ENCODE measurements at regions not wholly inside any gene's neighbourhood (a gene's known extent, or its start where the extent isn't known, plus 50 kb on each side); places are given as distances from the start of the nearest gene placed in this dataset.

- no peak for TF ChIP-seq CTCF (IDR thresholded peaks at IDR 0.05)
- no peak for TF ChIP-seq POLR2A (IDR thresholded peaks at IDR 0.05)
These were observed 93.0 kb upstream of the ARGLU1 start for GRCh38 chr13:106660746-106661625.
